Middle frontal gyrus (tissue), 1 donor: ENCODE measurements at regions not wholly inside any gene's neighbourhood (a gene's known extent, or its start where the extent isn't known, plus 50 kb on each side); places are given as distances from the start of the nearest gene placed in this dataset.
"Not testable (repeated sequence)": the region's sequence is repeated elsewhere in the genome, so short reads cannot be mapped to it uniquely, and the experiment has no call there.

Experiments used
- DNase-seq: peaks from one replicate; pipeline ENCODE4 v3.0.0-alpha.2; 2015; ENCODE audit warnings: low spot score; ENCODE audit errors: extremely low spot score

- DNase-seq = no peak
These were observed 367.1 kb upstream of the MGAT4C start for GRCh38 chr12:86623267-86623666.

DNA sequence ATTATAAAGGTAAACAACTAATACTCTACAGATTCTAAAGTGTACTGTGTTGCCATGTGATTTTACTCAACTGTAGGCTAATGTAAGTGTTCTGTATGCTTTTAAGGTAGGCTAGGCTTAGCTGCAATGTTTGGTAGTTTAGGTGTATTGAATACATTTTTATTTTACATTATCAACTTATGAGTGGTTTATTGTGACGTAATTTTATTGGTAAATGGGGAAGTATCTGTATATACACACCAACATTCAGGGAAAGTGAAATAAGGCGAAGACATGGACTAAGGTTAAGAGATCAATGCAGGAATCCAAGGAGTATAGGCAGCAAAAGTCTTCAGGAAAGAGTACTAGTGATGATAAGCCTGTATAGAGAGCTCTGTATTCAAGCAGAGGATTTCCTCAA lies 365.8 kb upstream of the MGAT4C start:
- no peak for DNase-seq

DNA sequence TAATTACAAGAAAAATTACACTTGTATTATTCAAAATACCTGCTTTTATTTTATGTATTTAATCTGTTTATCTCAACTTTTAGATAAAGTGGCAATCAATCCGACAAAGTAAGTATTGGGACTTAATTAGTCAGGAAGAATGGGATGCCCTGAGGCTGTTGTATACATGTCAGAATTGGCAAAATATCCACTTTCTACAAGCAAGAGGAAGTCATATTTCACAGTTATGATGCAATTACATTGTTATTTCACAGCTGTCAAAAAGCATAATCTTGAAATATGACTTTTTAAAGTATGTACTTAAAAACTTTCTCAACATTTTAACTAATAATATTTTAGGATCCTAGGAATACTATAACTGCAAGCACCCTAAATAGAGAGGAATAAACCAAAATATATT lies 357.1 kb upstream of the MGAT4C start:
- DNase-seq = no peak

GRCh38 chr12:86608638-86609037 lies 352.4 kb upstream of the MGAT4C start:
- DNase-seq = no peak

- DNase-seq = no peak
These were observed 345.5 kb upstream of the MGAT4C start for GRCh38 chr12:86601550-86602308.

DNA sequence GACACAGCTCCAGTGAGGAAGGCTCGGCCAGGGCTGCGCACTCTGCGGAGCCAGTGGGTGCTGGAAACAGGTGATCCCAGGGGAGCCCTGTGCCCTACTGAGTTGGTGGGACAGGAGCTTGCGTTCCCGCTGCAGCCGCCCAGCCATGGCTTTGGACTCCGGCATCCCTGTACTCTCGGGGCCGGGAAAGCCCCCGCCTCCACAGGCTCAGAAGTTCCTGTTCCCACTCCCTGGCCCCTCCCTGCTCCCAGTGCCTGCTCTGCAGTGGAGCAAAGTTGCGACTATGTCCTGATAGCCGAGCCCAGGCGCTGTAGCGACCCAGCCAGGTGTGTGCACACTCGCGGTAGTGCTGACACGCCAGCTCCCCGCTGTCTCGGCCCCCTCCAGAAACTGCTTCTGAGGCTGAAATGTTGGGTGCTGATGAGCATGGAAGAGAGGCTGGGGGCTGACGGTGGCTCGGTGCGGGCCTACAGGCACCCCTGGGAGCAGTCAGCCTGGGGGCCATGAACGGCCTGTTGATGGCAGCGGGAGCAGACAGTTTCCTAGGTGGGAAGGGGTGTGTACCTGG lies 344.6 kb upstream of the MGAT4C start:
- no peak for DNase-seq

- DNase-seq = no peak
These were observed 341.2 kb upstream of the MGAT4C start for GRCh38 chr12:86597431-86597830.

DNA sequence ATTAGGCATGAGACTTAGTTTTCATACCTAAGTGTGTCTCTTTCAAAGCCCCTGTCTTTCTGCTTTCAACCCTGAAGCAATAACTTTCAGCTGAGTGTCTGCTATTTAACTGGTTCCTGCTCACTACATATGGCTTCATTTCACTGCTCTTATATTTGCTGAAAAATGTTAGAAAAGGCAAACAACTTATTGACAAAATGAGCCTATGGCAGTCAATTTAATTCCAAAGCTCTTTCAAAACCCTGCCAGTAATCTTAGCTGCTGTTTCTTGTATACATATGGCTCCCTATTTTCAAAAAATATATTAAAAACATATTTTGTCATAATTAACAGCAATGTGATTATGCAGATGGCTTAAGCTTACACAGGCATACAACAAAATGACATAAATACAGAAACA lies 334.1 kb upstream of the MGAT4C start:
- DNase-seq = no peak

DNA sequence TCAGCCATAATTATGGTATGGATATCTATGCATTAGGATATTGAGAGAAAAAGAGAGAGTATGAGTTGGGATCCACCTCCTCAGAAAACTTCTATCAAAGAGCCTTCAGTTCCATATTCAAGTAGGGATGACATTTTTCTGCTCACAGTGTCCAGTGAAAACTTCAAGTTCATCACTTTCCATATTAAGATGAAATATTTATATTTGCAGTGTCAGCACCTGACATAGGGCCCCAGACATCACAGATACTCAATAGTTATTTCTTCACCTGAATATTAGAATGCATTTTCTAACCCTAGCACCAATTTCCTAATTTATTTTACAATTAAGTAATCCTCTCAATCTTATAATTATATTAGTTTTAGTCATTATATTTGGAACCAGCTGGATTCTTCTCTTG lies 318.0 kb upstream of the MGAT4C start:
- DNase-seq = no peak

DNA sequence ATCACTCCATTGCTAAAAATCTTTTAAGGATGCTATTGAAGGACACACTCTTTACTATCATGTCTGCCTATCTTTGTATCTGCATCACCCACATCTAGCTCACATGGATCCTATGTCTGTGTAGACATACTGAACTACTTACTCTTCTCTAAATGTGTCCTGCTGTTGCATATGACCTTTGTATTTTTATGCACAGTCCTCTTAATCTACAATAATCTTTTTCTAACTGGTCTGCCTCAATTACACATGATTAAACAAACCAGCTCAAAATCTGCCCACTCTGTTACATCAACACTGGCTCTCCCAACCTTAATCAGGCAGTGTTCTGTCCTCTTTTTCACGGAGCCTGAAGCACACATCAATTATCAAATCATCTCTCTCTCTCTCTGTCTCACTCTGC lies 316.3 kb upstream of the MGAT4C start:
- DNase-seq = no peak

DNA sequence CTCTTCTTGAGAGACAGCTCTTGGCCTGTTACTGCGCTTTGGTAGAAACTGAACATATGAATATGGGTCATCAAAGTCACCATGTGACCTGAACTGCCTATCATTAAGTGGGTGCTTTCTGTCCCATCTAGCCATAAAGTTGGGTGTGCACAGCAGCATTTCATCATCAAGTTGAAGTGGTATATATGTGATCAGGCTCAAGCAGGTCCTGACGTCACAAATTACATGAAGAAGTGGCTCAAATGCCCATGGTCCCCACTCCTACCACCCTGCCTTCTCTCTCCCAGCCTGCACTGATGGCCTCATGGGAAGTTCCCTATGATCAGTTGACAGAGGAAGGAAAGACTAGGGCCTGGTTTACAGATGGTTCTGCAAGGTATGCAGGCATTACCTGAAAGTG lies 308.8 kb upstream of the MGAT4C start:
- no peak for DNase-seq

GRCh38 chr12:86555491-86555890 lies 299.3 kb upstream of the MGAT4C start:
- not testable (repeated sequence) for DNase-seq

GRCh38 chr12:86551146-86551571 lies 295.0 kb upstream of the MGAT4C start:
- DNase-seq = no peak

- DNase-seq = no peak
These were observed 294.3 kb upstream of the MGAT4C start for GRCh38 chr12:86550218-86551145.

GRCh38 chr12:86543716-86544115 lies 287.5 kb upstream of the MGAT4C start:
- DNase-seq = no peak

DNA sequence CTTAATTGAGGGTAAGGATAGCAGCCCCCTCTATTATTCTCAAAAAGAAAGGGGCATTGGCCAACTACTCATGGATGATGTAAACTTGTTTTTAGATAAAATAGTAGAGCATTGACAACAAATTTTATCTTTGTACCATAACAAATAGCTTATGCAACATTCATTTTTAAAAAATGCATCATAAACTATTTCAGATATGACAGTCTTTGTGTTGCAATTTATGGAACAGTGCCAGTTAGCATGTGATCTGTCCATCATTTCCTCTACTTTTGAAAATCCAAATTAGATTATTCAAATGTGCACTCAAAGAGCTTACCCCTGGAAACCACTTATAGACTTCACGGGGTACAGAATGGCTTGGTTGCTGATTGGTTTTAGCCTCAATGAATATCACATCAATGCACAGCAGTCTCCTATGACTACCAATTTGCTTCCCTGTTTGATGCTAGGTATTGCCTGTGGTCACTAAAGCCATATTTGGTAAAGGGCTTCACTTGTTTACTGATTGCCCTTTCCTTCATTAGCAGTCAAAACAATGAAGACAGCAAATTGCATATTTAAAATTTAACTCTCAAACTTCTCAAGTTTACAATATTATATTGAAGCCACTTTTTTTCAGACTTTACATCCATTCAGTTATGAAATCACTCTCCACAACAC lies 274.9 kb upstream of the MGAT4C start:
- DNase-seq = no peak

DNA sequence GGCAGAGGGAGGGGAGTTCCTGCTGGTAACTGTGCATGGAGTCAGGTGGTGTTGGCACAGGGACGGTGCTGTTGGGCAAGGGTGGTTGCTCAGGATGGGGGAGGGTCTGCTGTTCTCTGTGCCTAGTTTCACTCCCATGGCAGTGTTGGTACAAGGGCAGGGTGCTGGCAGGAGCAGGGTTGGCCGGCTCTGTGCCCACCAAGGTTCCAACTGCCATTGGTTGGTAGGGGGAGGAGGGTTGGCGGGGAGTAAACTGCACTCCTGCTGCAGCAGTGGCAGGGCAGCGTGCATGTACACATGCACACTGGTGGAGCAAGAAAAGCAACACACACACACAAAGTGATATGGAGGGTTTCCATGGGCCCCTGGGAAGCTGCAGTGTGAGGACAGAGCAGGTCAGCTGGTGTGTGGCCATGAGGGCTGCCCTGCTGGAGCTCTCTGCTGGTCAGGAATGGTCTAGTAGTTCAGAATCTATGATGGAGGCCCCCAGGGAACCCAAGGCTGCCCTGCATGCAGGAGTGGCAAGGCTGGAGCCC lies 269.9 kb upstream of the MGAT4C start:
- DNase-seq = no peak

DNA sequence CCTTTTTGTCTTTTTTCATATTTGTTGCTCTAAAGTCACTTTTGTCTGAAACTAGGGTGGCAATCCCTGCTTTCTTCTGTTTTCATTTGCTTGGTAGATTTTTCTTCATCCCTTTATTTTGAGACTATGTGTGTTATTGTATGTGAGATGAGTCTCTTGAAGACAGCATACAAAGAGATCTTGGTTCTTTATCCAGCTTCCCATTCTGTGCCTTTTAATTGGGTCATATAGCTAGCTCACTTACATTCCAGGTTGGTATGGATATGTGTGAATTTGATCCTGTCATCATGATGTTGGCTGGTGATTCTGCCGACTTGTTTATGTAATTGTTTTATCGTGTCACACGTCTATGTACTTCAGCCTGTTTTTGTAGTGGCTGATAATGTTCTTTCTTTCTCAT lies 267.7 kb upstream of the MGAT4C start:
- DNase-seq = no peak

DNA sequence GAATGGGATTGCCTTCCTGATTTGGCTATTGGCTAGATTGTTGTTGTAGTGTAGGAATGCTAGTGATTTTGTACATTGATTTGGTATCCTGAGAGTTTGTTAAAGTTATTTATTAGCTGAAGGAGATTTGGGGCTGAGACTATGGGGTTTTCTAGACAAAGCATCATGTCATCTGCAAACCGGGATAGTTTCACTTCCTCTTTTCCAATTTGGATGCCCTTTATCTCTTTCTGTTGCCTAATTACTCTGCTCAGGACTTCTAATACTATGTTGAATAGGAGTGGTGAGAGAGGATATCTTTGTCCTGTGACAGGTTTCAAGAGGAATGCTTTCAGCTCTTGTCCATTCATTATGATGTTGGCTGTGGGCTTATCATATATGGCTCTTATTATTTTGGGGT lies 265.7 kb upstream of the MGAT4C start:
- no peak for DNase-seq

DNA sequence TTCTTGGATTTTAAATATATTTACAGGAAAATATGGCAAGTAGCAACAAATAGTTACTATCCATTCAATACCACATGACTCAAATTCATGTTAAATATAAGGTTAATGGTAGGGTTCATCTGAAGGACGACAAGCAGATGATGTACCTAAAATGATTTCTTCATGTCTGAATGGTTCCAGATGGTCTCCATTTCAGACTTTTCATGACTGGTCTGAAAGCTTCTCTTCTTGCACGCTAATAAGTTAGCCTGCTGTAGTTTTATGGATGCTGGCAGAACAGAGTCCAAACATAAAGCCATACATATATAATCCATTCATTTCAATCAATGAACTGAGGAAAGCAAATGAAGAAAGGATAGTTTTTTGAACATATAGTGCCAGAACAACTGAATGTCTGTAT lies 257.0 kb upstream of the MGAT4C start:
- no peak for DNase-seq

- no peak for DNase-seq
These were observed 240.4 kb upstream of the MGAT4C start for GRCh38 chr12:86496595-86496994.
